Amniotic stem cell (primary cell): ENCODE measurements at regions not wholly inside any gene's neighbourhood (a gene's known extent, or its start where the extent isn't known, plus 50 kb on each side); places are given as distances from the start of the nearest gene placed in this dataset.

ENCODE experiments used
- DNase-seq: peaks from one replicate; lab custom pipeline; 2025; lab: John Stamatoyannopoulos, UW

GRCh38 chr11:91244912-91245311 is 979.7 kb upstream of the FAT3 start:
- no peak for DNase-seq

- no peak for DNase-seq
These were observed 981.0 kb upstream of the FAT3 start for GRCh38 chr11:91243630-91244029.

- DNase-seq: no peak
These were observed 981.6 kb upstream of the FAT3 start for GRCh38 chr11:91243051-91243450.

DNA sequence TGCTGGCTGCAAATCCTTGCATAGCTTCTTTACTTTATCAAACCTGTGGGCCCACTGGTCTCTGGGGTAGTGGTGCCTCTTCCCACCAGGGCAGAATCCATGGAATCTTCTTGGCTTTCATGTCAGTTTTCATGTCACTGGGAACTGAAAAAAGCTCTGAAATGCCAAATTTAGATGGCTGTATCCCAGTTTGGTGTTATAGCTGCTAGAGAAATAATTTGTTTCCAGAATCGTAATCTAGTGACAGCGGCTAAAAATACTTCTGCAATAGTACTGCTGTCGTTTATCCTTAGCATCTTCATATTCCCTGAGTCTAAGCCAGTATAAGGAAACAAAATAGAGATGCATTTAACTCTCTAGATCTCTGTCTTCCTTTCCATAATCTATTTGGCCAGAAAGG is 983.4 kb upstream of the FAT3 start:
- no peak for DNase-seq

DNA sequence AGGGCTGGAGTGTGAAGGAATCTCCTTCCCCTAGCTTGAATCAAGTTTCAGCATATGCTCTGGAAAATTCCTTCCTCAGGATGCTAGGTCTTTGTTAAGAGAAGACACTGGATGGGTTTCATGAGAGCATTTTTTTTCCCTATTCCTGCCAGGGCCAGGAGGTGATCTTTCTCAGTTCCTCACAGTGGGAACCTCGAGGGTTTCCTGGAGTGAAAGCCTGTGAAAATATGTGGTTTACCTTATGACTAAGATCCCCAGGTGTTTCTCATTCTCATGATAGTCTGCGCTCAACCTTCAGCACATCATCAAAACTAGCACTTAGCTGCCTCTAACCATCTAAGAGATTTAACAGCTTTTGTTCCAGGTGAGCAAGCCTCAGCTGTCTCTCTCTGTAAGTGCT is 985.3 kb upstream of the FAT3 start:
- DNase-seq: no peak

DNA sequence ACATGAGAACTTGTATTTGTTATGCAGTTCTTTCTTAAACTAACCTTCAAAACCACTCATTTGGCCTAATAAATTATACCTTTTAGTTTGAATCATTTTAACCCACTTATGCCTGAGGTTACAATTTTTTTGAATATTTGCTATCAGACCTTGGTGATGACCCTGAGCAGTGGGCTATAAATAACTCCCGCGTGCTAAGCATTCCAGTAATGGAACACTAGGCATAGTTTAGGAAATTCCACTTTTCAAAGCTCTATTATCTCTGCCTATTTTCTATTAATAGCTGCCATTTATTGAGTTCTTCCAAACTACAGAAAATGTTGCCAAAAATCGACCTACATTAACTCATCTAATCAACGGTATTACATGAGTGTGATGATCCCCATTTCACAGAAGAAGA is 993.4 kb upstream of the FAT3 start:
- DNase-seq: no peak

GRCh38 chr11:91230647-91231046 is 994.0 kb upstream of the FAT3 start:
- no peak for DNase-seq

DNA sequence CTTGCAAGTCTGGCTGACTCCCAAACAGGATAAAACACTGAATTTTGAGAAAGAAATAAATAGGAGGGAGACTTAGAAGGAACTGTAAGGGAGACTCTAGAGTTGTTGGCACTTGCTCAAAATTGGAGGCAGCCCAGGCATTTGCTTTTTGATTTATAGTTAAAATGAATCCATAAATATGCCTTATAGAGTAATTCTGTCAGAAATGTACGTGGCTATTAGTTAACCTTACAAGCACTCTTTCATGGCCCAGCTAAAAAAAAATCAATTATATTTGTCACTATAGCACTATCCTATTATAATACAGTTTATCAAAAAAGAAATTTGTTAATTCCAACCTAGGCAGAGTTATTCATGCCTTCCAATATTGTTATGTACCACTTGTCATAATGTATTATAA is 1000.0 kb upstream of the CHORDC1 start:
- DNase-seq: no peak

- DNase-seq: no peak
These were observed 997.8 kb upstream of the CHORDC1 start for GRCh38 chr11:91220476-91221202.

- DNase-seq: no peak
These were observed 996.7 kb upstream of the CHORDC1 start for GRCh38 chr11:91219535-91219934.

GRCh38 chr11:91209751-91210150 is 986.9 kb upstream of the CHORDC1 start:
- DNase-seq: no peak

GRCh38 chr11:91209306-91209705 is 986.5 kb upstream of the CHORDC1 start:
- no peak for DNase-seq

- DNase-seq: no peak
These were observed 977.0 kb upstream of the CHORDC1 start for GRCh38 chr11:91199866-91200265.

GRCh38 chr11:91194546-91194945 is 971.7 kb upstream of the CHORDC1 start:
- DNase-seq: no peak

DNA sequence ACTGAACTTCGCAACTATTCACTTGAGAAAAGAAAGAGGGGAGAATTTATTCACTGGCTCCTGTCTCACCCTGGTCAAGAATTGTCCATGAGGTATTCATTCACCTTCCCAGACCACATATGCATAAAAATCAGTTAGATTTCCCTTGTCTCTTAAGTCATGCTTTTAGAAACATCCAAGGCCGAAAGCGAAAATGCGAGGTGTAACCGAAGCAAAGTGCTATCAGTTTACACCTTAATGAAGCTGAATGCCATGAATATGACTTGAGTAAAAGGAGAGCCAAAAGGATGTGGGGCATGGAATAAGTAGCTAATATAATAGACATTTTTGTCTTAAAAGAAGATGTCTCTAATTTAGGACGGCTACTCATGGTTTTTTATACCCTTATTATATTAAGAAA is 965.6 kb upstream of the CHORDC1 start:
- DNase-seq: no peak

DNA sequence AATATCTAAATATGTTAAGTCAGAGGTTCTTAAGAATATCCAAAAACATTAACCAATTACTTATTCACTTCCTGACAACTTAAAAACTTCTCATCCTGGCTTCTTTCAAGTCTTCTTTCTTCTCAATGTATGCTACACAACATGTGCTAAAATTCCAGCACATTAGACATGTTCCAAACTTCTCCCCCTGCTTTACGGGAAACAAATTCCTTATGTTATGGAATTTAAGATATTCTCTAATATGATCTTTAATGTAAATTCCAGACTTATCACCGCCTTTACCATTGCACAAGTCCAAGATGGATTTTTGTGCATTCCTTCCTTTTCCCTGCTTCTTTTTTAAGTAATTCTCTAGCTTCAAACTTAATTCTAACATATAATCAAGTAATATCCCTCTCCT is 964.5 kb upstream of the CHORDC1 start:
- DNase-seq: no peak

- DNase-seq: no peak
These were observed 955.5 kb upstream of the CHORDC1 start for GRCh38 chr11:91178366-91178765.

DNA sequence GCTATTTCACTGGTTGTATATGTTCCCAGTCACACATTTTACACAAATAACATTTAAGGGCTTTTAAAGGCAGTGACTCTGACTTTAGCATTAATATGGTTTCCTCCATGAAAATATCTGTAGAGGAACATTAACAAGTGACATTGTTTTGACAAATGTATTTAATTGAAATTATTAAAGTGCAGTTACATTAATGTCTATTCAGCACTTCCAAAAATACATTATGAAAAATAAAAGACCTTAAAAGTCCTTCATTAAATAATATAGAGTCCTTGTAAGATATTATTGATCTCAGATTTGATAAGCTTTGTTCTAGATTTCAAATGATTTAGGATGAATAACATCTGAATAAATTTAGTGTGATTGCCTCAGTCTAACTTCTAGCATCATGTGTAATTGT is 951.9 kb upstream of the CHORDC1 start:
- DNase-seq: no peak

- no peak for DNase-seq
These were observed 951.3 kb upstream of the CHORDC1 start for GRCh38 chr11:91174193-91174592.

- no peak for DNase-seq
These were observed 950.9 kb upstream of the CHORDC1 start for GRCh38 chr11:91173701-91174100.

DNA sequence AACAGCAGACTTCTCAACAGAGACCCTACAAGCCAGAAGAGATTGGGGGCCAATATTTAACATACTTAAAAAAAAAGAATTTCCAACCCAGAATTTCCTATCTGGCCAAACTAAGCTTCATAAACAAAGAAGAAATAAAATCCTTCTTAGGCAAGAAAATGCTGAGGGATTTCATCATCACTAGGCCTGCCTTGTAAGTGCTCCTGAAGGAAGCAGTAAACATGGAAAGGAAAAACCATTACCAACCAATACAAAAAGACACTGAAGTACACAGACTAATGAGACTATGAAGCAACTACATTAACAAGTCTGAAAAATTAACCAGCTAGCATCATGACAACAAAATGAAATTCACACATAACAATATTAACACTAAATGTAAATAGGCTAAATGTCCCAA is 947.9 kb upstream of the CHORDC1 start:
- no peak for DNase-seq

DNA sequence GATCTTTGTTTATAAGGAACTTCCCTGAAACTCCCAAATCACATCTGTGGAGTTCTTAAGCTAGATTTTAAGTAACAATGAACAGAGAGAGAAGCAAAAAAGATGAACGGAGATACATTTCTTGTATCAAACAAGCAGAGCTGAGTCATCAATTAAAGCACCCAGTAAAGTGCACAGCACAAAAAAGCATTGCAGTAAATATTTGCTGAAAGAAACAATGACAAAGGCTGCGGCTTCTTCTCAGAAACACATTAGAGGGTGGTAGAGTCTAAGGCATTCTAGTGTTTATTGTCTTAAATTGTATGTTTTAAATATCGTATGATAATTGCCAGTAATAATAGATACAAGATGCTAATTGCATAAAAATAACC is 941.6 kb upstream of the CHORDC1 start:
- DNase-seq: no peak

- DNase-seq: no peak
These were observed 941.0 kb upstream of the CHORDC1 start for GRCh38 chr11:91163619-91164451.

DNA sequence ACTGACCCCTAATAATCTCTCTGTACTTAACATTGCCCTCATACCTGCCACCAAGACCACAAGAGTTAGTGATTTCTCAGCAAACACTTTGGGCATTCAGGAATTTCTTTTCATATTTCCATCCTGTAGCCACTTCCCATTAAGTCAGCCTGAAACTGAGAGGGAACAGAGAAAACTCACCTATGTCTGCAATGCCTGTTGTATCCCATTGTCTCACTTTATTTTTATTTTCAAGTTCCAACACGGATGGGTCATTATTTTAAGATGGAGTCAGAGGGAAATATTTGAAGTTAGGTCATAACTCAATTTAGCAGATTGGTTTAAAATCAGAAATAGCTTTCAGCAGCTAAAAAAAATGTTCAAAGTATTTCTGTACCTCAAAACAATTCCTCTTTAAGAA is 937.8 kb upstream of the CHORDC1 start:
- no peak for DNase-seq
